Activated B cell treated with CpG ODN at 0.5 μM for 24 hours (primary cell): ENCODE measurements at regions not wholly inside any gene's neighbourhood (a gene's known extent, or its start where the extent isn't known, plus 50 kb on each side); places are given as distances from the start of the nearest gene placed in this dataset.
"Not testable (repeated sequence)": the region's sequence is repeated elsewhere in the genome, so short reads cannot be mapped to it uniquely, and the experiment has no call there.

Source experiments
- ATAC-seq: fragments of 200-7000 bp; cut with Tn5 transposase; one replicate; pipeline ENCODE4 v1.10.0; 2021; ENCODE audit warnings: low read depth, mild to moderate bottlenecking, moderate library complexity
- CTCF ChIA-PET: fragments of 350-600 bp; sonication (Branson Sonifier 250); formaldehyde crosslinking; loops from one replicate; lab custom pipeline; 2021; ENCODE audit warnings: antibody characterized with exemption; lab: Charles Lee
- POLR2A ChIA-PET: fragments of 350-600 bp; sonication (Branson Sonifier 250); formaldehyde crosslinking; loops from one replicate; lab custom pipeline; 2021; ENCODE audit warnings: antibody characterized with exemption; lab: Charles Lee
- DNase-seq: peaks from one replicate; pipeline ENCODE4 v3.0.0; 2022
- H3K27ac Mint-ChIP-seq: one replicate; pipeline ENCODE4 v1.8.0; 2020; ENCODE audit warnings: mixed read lengths
- H3K27me3 Mint-ChIP-seq: one replicate; pipeline ENCODE4 v1.8.0; 2021; ENCODE audit warnings: mixed read lengths
- H3K36me3 Mint-ChIP-seq: one replicate; pipeline ENCODE4 v1.8.0; 2021; ENCODE audit warnings: low read depth, mixed read lengths
- H3K4me1 Mint-ChIP-seq: one replicate; pipeline ENCODE4 v1.8.0; 2021; ENCODE audit warnings: mixed read lengths
- H3K4me3 Mint-ChIP-seq: one replicate; pipeline ENCODE4 v1.8.0; 2020; ENCODE audit warnings: mild to moderate bottlenecking, mixed read lengths
- H3K9me3 Mint-ChIP-seq: one replicate; pipeline ENCODE4 v1.8.0; 2020; ENCODE audit warnings: mixed read lengths
- intact Hi-C: fragments of 100-400 bp; cut with micrococcal nuclease; formaldehyde crosslinking; loops from one replicate; pipeline ENCODE4 v1.15.1; 2024
- TF ChIP-seq, protein P1 (sequence below): fragments of 200-600 bp; IDR thresholded peaks from one replicate; pipeline ENCODE4 v1.8.0; 2022; ENCODE audit warnings: antibody characterized with exemption, mild to moderate bottlenecking

- no peaks in the 10 kb centered on the region for H3K36me3 Mint-ChIP-seq
- H3K27ac Mint-ChIP-seq = no peak overlapping the region
- POLR2A ChIA-PET = no interaction called here
- H3K9me3 Mint-ChIP-seq = no peaks in the 10 kb centered on the region
- DNase-seq (no peak), ATAC-seq (no peak)
- no peak overlapping the region for H3K4me3 Mint-ChIP-seq
- CTCF ChIA-PET = no interaction called here
- TF ChIP-seq, protein P1, sequence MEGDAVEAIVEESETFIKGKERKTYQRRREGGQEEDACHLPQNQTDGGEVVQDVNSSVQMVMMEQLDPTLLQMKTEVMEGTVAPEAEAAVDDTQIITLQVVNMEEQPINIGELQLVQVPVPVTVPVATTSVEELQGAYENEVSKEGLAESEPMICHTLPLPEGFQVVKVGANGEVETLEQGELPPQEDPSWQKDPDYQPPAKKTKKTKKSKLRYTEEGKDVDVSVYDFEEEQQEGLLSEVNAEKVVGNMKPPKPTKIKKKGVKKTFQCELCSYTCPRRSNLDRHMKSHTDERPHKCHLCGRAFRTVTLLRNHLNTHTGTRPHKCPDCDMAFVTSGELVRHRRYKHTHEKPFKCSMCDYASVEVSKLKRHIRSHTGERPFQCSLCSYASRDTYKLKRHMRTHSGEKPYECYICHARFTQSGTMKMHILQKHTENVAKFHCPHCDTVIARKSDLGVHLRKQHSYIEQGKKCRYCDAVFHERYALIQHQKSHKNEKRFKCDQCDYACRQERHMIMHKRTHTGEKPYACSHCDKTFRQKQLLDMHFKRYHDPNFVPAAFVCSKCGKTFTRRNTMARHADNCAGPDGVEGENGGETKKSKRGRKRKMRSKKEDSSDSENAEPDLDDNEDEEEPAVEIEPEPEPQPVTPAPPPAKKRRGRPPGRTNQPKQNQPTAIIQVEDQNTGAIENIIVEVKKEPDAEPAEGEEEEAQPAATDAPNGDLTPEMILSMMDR = no peak
- intact Hi-C loops = no loop called here
- H3K27me3 Mint-ChIP-seq = no peaks in the 10 kb centered on the region
- H3K4me1 Mint-ChIP-seq = no peaks in the 10 kb centered on the region
These were observed 65.7 kb upstream of the APP start for GRCh38 chr21:26236281-26236680.

GRCh38 chr21:26233297-26233696, 62.7 kb upstream of the APP start:
- DNase-seq, H3K27ac Mint-ChIP-seq, H3K4me3 Mint-ChIP-seq, H3K4me1 Mint-ChIP-seq, H3K36me3 Mint-ChIP-seq, H3K9me3 Mint-ChIP-seq, POLR2A ChIA-PET, H3K27me3 Mint-ChIP-seq, ATAC-seq, CTCF ChIA-PET, intact Hi-C loops: not testable (repeated sequence)

DNA sequence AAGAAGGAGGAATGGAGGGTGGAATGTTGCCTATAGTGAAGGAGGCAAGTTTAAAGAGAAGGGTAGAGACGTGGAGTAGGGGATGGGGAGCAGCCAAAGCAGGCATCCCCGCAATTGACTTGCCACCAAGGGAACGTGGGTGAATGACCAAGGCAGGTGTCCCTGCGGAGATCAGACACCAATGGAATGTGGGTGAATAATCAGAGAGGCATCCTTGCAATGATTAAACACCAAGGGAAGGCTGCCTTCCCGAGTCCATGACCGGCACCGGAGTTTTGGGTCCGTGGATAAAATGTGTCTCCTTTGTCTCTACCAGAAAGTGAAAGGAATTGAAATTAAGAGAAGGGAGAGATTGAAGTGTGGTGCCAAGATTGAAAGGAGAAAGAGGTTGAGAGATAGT, 61.9 kb upstream of the APP start:
- ATAC-seq, H3K27me3 Mint-ChIP-seq, DNase-seq, H3K36me3 Mint-ChIP-seq, H3K4me3 Mint-ChIP-seq, H3K27ac Mint-ChIP-seq, CTCF ChIA-PET, intact Hi-C loops, H3K9me3 Mint-ChIP-seq, H3K4me1 Mint-ChIP-seq, POLR2A ChIA-PET: not testable (repeated sequence)

- CTCF ChIA-PET = no interaction called here
- no peak for DNase-seq
- ATAC-seq = no peak
- Mint-ChIP-seq H3K27me3 (no peaks in the 10 kb centered on the region), H3K4me1 (no peaks in the 10 kb centered on the region), H3K4me3 (no peak overlapping the region), H3K27ac (no peak overlapping the region), H3K36me3 (no peaks in the 10 kb centered on the region), H3K9me3 (no peaks in the 10 kb centered on the region)
- POLR2A ChIA-PET = no interaction called here
- TF ChIP-seq, protein P1 = no peak
- intact Hi-C loops = no loop called here
These were observed 56.6 kb upstream of the APP start for GRCh38 chr21:26227130-26227529.

DNA sequence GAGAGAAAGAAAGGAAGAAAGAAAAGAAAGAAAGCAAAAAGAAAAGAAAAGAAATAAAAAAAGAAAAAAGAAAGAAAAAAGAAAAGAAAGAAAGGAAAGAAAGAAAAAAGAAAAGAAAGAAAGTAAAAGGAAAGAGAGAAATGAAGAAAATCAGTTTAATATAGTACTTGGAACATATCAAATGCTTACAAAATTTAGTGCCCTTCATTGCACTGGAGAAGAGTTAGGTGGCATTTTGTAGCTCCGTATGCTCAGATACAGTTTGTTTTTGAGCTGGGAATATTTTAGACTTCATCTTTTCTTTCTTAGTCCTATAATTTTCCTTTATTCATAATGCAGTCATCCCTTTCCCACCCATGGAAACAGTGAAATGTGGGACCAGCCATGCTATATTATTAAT, 56.2 kb upstream of the APP start:
- H3K36me3 Mint-ChIP-seq = no peaks in the 10 kb centered on the region
- H3K4me1 Mint-ChIP-seq = no peaks in the 10 kb centered on the region
- ATAC-seq = no peak
- POLR2A ChIA-PET = no interaction called here
- H3K27ac Mint-ChIP-seq = no peak overlapping the region
- TF ChIP-seq, protein P1 = no peak
- CTCF ChIA-PET = no interaction called here
- DNase-seq = no peak
- H3K4me3 Mint-ChIP-seq = no peak overlapping the region
- intact Hi-C loops = no loop called here
- no peaks in the 10 kb centered on the region for H3K27me3 Mint-ChIP-seq
- no peaks in the 10 kb centered on the region for H3K9me3 Mint-ChIP-seq

GRCh38 chr21:26225046-26225445, 54.5 kb upstream of the APP start:
- intact Hi-C loops = no loop called here
- no peaks in the 10 kb centered on the region for H3K9me3 Mint-ChIP-seq
- DNase-seq (no peak), ATAC-seq (no peak)
- no peaks in the 10 kb centered on the region for H3K36me3 Mint-ChIP-seq
- TF ChIP-seq, protein P1 = no peak
- POLR2A ChIA-PET = no interaction called here
- H3K4me3 Mint-ChIP-seq = no peak overlapping the region
- no peaks in the 10 kb centered on the region for H3K27me3 Mint-ChIP-seq
- no peak overlapping the region for H3K27ac Mint-ChIP-seq
- CTCF ChIA-PET = no interaction called here
- no peaks in the 10 kb centered on the region for H3K4me1 Mint-ChIP-seq
